ENCODE measurements at regions not wholly inside any gene's neighbourhood (a gene's known extent, or its start where the extent isn't known, plus 50 kb on each side); places are given as distances from the start of the nearest gene placed in this dataset.

- no peak for TF ChIP-seq CTCF (IDR thresholded peaks at IDR 0.05)
- TF ChIP-seq EZH2 (IDR thresholded peaks at IDR 0.05; ENCODE audit: borderline replicate concordance, insufficient read depth, low read depth, low read length, poor library complexity, severe bottlenecking), result no peak
Observed at GRCh38 chr12:18939051-18939450, 190.5 kb upstream of the PLEKHA5 start.

Data from B cell (primary cell).